NB4 (cell line): ENCODE measurements at regions not wholly inside any gene's neighbourhood (a gene's known extent, or its start where the extent isn't known, plus 50 kb on each side); places are given as distances from the start of the nearest gene placed in this dataset.

Experiments used
- DNase-seq: peaks from one replicate; pipeline ENCODE4 v3.0.0; 2010; ENCODE audit warnings: low read depth
- H3K4me3 ChIP-seq: one replicate; pipeline ENCODE4 v1.5.1; 2011; ENCODE audit warnings: mild to moderate bottlenecking, low read depth, low read length, moderate library complexity
- MAX ChIP-seq: IDR thresholded peaks from 2 replicates; pipeline ENCODE4 v1.6.1; 2011; ENCODE audit warnings: low read depth, low read length
- MYC ChIP-seq: IDR thresholded peaks from 2 replicates; pipeline ENCODE4 v1.6.1; 2011; ENCODE audit warnings: low read depth, low read length
- POLR2A ChIP-seq: IDR thresholded peaks from 2 replicates; pipeline ENCODE4 v1.6.1; 2011; ENCODE audit warnings: mild to moderate bottlenecking; ENCODE audit not compliant: insufficient read length; ENCODE audit errors: extremely low read depth
- TF ChIP-seq, protein P1 (sequence below): IDR thresholded peaks from one replicate; pipeline ENCODE4 v1.5.1; 2012; ENCODE audit warnings: low read depth, low read length

DNA sequence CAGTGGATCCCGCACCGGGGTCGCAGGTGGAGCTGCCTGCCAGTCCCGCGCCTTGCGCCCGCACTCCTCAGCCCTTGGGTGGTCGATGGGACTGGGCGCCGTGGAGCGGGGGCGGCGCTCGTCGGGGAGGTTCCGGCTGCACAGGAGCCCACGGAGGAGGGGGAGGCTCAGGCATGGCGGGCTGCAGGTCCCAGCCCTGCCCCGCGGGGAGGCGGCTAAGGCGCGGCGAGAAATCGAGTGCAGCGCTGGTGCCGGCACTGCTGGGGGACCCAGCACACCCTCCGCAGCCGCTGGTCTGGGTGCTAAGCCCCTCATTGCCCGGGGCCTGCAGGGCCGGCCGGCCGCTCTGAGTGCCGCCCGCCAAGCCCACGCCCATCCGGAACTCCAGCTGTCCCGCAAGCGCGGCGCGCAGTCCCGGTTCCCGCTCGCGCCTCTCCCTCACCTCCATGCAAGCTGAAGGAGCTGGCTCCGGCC is 120.6 kb upstream of the MEF2C start:
- no peak for DNase-seq
- no peak overlapping the region for H3K4me3 ChIP-seq
- TF ChIP-seq, protein P1, sequence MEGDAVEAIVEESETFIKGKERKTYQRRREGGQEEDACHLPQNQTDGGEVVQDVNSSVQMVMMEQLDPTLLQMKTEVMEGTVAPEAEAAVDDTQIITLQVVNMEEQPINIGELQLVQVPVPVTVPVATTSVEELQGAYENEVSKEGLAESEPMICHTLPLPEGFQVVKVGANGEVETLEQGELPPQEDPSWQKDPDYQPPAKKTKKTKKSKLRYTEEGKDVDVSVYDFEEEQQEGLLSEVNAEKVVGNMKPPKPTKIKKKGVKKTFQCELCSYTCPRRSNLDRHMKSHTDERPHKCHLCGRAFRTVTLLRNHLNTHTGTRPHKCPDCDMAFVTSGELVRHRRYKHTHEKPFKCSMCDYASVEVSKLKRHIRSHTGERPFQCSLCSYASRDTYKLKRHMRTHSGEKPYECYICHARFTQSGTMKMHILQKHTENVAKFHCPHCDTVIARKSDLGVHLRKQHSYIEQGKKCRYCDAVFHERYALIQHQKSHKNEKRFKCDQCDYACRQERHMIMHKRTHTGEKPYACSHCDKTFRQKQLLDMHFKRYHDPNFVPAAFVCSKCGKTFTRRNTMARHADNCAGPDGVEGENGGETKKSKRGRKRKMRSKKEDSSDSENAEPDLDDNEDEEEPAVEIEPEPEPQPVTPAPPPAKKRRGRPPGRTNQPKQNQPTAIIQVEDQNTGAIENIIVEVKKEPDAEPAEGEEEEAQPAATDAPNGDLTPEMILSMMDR = no peak

- TF ChIP-seq MAX (no peak), POLR2A (no peak), MYC (no peak)
- TF ChIP-seq, protein P1 = no peak
- H3K4me3 ChIP-seq = no peak overlapping the region
- no peak for DNase-seq
Measured at GRCh38 chr5:88999853-89000252, 116.9 kb upstream of the MEF2C start.

GRCh38 chr5:88997937-88998336 is 115.0 kb upstream of the MEF2C start:
- no peak overlapping the region for H3K4me3 ChIP-seq
- no peak for DNase-seq
- TF ChIP-seq POLR2A (no peak), MYC (no peak), MAX (no peak)
- TF ChIP-seq, protein P1 = no peak

- TF ChIP-seq MYC (no peak), POLR2A (no peak), MAX (no peak)
- TF ChIP-seq, protein P1 = no peak
- DNase-seq = no peak
- no peak overlapping the region for H3K4me3 ChIP-seq
Measured at GRCh38 chr5:88984040-88984439, 101.1 kb upstream of the MEF2C start.

GRCh38 chr5:88979726-88980125 is 96.7 kb upstream of the MEF2C start:
- no peak overlapping the region for H3K4me3 ChIP-seq
- no peak for DNase-seq
- TF ChIP-seq MYC (no peak), MAX (no peak), POLR2A (no peak)
- TF ChIP-seq, protein P1 = no peak

- DNase-seq = peak; percentile 2
- H3K4me3 ChIP-seq = no peak overlapping the region
- TF ChIP-seq MYC (0 out of 2 replicates have a peak, but pooled peaks have one; percentile 10), POLR2A (no peak), MAX (no peak)
- TF ChIP-seq, protein P1 = no peak
Measured at GRCh38 chr5:88979244-88979643, 96.3 kb upstream of the MEF2C start.
